ENCODE measurements at regions not wholly inside any gene's neighbourhood (a gene's known extent, or its start where the extent isn't known, plus 50 kb on each side); places are given as distances from the start of the nearest gene placed in this dataset.
"Not testable (repeated sequence)": the region's sequence is repeated elsewhere in the genome, so short reads cannot be mapped to it uniquely, and the experiment has no call there.

- DNase-seq: no peak
These were observed 218.7 kb upstream of the PELI2 start for GRCh38 chr14:55899531-55899930.

- DNase-seq: no peak
These were observed 217.5 kb upstream of the PELI2 start for GRCh38 chr14:55900749-55901148.

GRCh38 chr14:55901291-55901690 is 216.9 kb upstream of the PELI2 start:
- DNase-seq: no peak

GRCh38 chr14:55902241-55902640 is 216.0 kb upstream of the PELI2 start:
- no peak for DNase-seq

GRCh38 chr14:55904086-55904485 is 214.1 kb upstream of the PELI2 start:
- DNase-seq: no peak

- no peak for DNase-seq
These were observed 210.1 kb upstream of the PELI2 start for GRCh38 chr14:55908106-55908505.

- no peak for DNase-seq
These were observed 208.3 kb upstream of the PELI2 start for GRCh38 chr14:55909879-55910278.

- no peak for DNase-seq
These were observed 207.5 kb upstream of the PELI2 start for GRCh38 chr14:55910601-55911243.

GRCh38 chr14:55911776-55912175 is 206.4 kb upstream of the PELI2 start:
- DNase-seq: no peak

GRCh38 chr14:55912344-55912743 is 205.9 kb upstream of the PELI2 start:
- DNase-seq: no peak

- DNase-seq: no peak
These were observed 204.7 kb upstream of the PELI2 start for GRCh38 chr14:55913324-55914025.

- DNase-seq: no peak
These were observed 203.4 kb upstream of the PELI2 start for GRCh38 chr14:55914771-55915170.

- DNase-seq: no peak
These were observed 202.8 kb upstream of the PELI2 start for GRCh38 chr14:55915456-55915855.

- DNase-seq: not testable (repeated sequence)
These were observed 198.4 kb upstream of the PELI2 start for GRCh38 chr14:55919800-55920199.

GRCh38 chr14:55921511-55921910 is 196.7 kb upstream of the PELI2 start:
- DNase-seq: peak; percentile 73

GRCh38 chr14:55926007-55926406 is 192.2 kb upstream of the PELI2 start:
- peak; percentile 80 for DNase-seq

GRCh38 chr14:55927028-55927427 is 191.2 kb upstream of the PELI2 start:
- no peak for DNase-seq

- no peak for DNase-seq
These were observed 189.9 kb upstream of the PELI2 start for GRCh38 chr14:55928276-55928675.

- no peak for DNase-seq
These were observed 189.1 kb upstream of the PELI2 start for GRCh38 chr14:55929136-55929535.

GRCh38 chr14:55930016-55930784 is 188.0 kb upstream of the PELI2 start:
- no peak for DNase-seq

GRCh38 chr14:55936691-55937090 is 181.5 kb upstream of the PELI2 start:
- DNase-seq: no peak

- DNase-seq: no peak
These were observed 179.9 kb upstream of the PELI2 start for GRCh38 chr14:55938249-55938791.

GRCh38 chr14:55942076-55942654 is 176.0 kb upstream of the PELI2 start:
- DNase-seq: no peak
